IMR-90 (cell line): ENCODE measurements at regions not wholly inside any gene's neighbourhood (a gene's known extent, or its start where the extent isn't known, plus 50 kb on each side); places are given as distances from the start of the nearest gene placed in this dataset.
A peak's percentile ranks its signal among the peaks of the same experiment; 100 is the strongest.

Experiments used
- ATAC-seq: fragments of 200-7000 bp; cut with Tn5 transposase; 2 replicates; pipeline ENCODE4 v1.9.1; 2020; ENCODE audit warnings: low read depth, mild to moderate bottlenecking, moderate library complexity
- BruUV-seq: library from RNA; stranded (reverse); fragments of 400-500 nt; replicated peaks from 2 replicates; lab custom pipeline; 2021; lab: Mats Ljungman, UMichigan
- CTCF ChIA-PET: fragments of 300-600 bp; formaldehyde crosslinking; extraction: SDS; loops from one replicate; lab custom pipeline; 2021; ENCODE audit warnings: antibody characterized with exemption; lab: Yijun Ruan, JAX
- POLR2A ChIA-PET: fragments of 300-600 bp; sonication (Branson Sonifier 250); formaldehyde crosslinking; loops from one replicate; lab custom pipeline; 2022; ENCODE audit warnings: antibody characterized with exemption; ENCODE audit not compliant: unreplicated experiment; lab: Charles Lee
- DNase-seq: peaks from one replicate; pipeline ENCODE4 v3.0.0; 2013
- H2AFZ ChIP-seq: replicated peaks from 2 replicates; pipeline ENCODE3; 2013; ENCODE audit warnings: low read length, mild to moderate bottlenecking; ENCODE audit not compliant: poor library complexity
- H2AK5ac ChIP-seq: 2 replicates; pipeline ENCODE4 v1.6.1; 2013; ENCODE audit warnings: low read depth, low read length, inconsistent platforms
- H2AK9ac ChIP-seq: replicated peaks from 2 replicates; pipeline ENCODE3; 2013; ENCODE audit warnings: mild to moderate bottlenecking, low read depth, low read length, moderate library complexity; ENCODE audit not compliant: poor library complexity
- H2BK120ac ChIP-seq: 2 replicates; pipeline ENCODE4 v1.6.1; 2013; ENCODE audit warnings: low read depth, low read length, inconsistent platforms
- H2BK15ac ChIP-seq: 3 replicates; pipeline ENCODE4 v1.6.1; 2013; ENCODE audit warnings: low read depth, low read length, inconsistent platforms
- H2BK20ac ChIP-seq: 2 replicates; pipeline ENCODE4 v1.6.1; 2013; ENCODE audit warnings: low read depth, mild to moderate bottlenecking, inconsistent platforms, low read length, moderate library complexity
- H2BK5ac ChIP-seq: 2 replicates; pipeline ENCODE4 v1.6.1; 2013; ENCODE audit warnings: mild to moderate bottlenecking, low read depth, low read length, inconsistent platforms; ENCODE audit not compliant: poor library complexity, severe bottlenecking
- H3K14ac ChIP-seq: replicated peaks from 2 replicates; pipeline ENCODE4 v1.6.1; 2013; ENCODE audit warnings: low read depth, low read length, inconsistent platforms
- H3K18ac ChIP-seq: 2 replicates; pipeline ENCODE4 v1.6.1; 2013; ENCODE audit warnings: low read depth, low read length, control low read depth
- H3K23ac ChIP-seq: 2 replicates; pipeline ENCODE4 v1.6.1; 2013; ENCODE audit warnings: low read depth, low read length, inconsistent platforms
- H3K27ac ChIP-seq: 2 replicates; pipeline ENCODE4 v1.5.1; 2013; ENCODE audit warnings: mild to moderate bottlenecking, control low read depth, low read length; ENCODE audit not compliant: insufficient read depth
- H3K27me3 ChIP-seq: 2 replicates; pipeline ENCODE4 v1.6.1; 2013; ENCODE audit warnings: low read length; ENCODE audit not compliant: control insufficient read depth, insufficient read depth
- H3K36me3 ChIP-seq: 2 replicates; pipeline ENCODE4 v1.6.1; 2013; ENCODE audit warnings: low read length, mixed read lengths; ENCODE audit not compliant: control insufficient read depth, insufficient read depth
- H3K4ac ChIP-seq: 2 replicates; pipeline ENCODE4 v1.6.1; 2013; ENCODE audit warnings: low read depth, low read length, inconsistent platforms
- H3K4me1 ChIP-seq: 2 replicates; pipeline ENCODE4 v1.6.1; 2013; ENCODE audit warnings: low read length, mixed read lengths; ENCODE audit not compliant: control insufficient read depth, insufficient read depth
- H3K4me2 ChIP-seq: 2 replicates; pipeline ENCODE4 v1.6.1; 2013; ENCODE audit warnings: low read depth, mild to moderate bottlenecking, control low read depth, low read length, moderate library complexity
- H3K4me3 ChIP-seq: 2 replicates; pipeline ENCODE4 v1.5.1; 2013; ENCODE audit warnings: low read depth, mild to moderate bottlenecking, control low read depth, low read length, moderate library complexity; ENCODE audit not compliant: insufficient read depth
- H3K56ac ChIP-seq: 2 replicates; pipeline ENCODE4 v1.6.1; 2013; ENCODE audit warnings: low read length, inconsistent platforms; ENCODE audit not compliant: insufficient read depth; ENCODE audit errors: extremely low read depth
- H3K79me1 ChIP-seq, 2 experiments: 2 replicates each; pipeline ENCODE4 v1.6.1; 2013; ENCODE audit warnings: low read length in 2 of 2, inconsistent platforms in 1 of 2, low read depth in 1 of 2
- H3K9ac ChIP-seq: 2 replicates; pipeline ENCODE4 v1.6.1; 2013; ENCODE audit warnings: low read depth, low read length, control low read depth
- H3K9me1 ChIP-seq: 2 replicates; pipeline ENCODE4 v1.6.1; 2013; ENCODE audit warnings: low read length, inconsistent platforms; ENCODE audit not compliant: insufficient read depth
- H3K9me3 ChIP-seq: 2 replicates; pipeline ENCODE4 v1.6.1; 2013; ENCODE audit warnings: low read length; ENCODE audit not compliant: control insufficient read depth, insufficient read depth
- H4K20me1 ChIP-seq: 2 replicates; pipeline ENCODE4 v1.6.1; 2013; ENCODE audit warnings: low read length, inconsistent platforms; ENCODE audit not compliant: insufficient read depth
- H4K5ac ChIP-seq: 2 replicates; pipeline ENCODE4 v1.6.1; 2013; ENCODE audit warnings: mild to moderate bottlenecking, low read depth, low read length, control low read depth
- H4K8ac ChIP-seq, 2 experiments: 2 replicates each; pipeline ENCODE4 v1.6.1; 2013; ENCODE audit warnings: low read depth in 2 of 2, low read length in 2 of 2, control low read depth in 1 of 2, inconsistent platforms in 1 of 2
- H4K91ac ChIP-seq: 2 replicates; pipeline ENCODE4 v1.6.1; 2013; ENCODE audit warnings: low read depth, low read length, inconsistent platforms; ENCODE audit not compliant: insufficient read depth
- FOS ChIP-seq: fragments of 150-350 bp; IDR thresholded peaks from 2 replicates; pipeline ENCODE4 v1.6.1; 2016; ENCODE audit warnings: low read depth, low read length
- MXI1 ChIP-seq: IDR thresholded peaks from 2 replicates; pipeline ENCODE4 v1.6.1; 2012; ENCODE audit warnings: low read depth, mild to moderate bottlenecking, low read length, moderate library complexity, borderline replicate concordance
- RAD21 ChIP-seq: IDR thresholded peaks from 2 replicates; pipeline ENCODE4 v1.6.1; 2012; ENCODE audit warnings: low read length, improper control_type of control experiment
- WGBS, 2 experiments: methylation state at CpG; one replicate each; pipeline versions ENCODE4 v1.1.5 to v1.1.7; 2013; ENCODE audit warnings: missing lambda C conversion rate in 2 of 2; ENCODE audit not compliant: insufficient read length in 1 of 2; ENCODE audit errors: extremely low coverage in 2 of 2; 5-methylcytosine and 5-hydroxymethylcytosine counted together
- dilution Hi-C: fragments of 300-500 bp; cut with HindIII; formaldehyde crosslinking; loops from one replicate; pipeline ENCODE4 v1.14.3; 2018; ENCODE audit warnings: low sequenced_read_pairs; ENCODE audit not compliant: unreplicated experiment
- in situ Hi-C: fragments of 300-500 bp; cut with MboI; formaldehyde crosslinking; loops from 3 replicates; pipeline ENCODE4 v1.14.3; 2019; ENCODE audit warnings: low sequenced_read_pairs, inconsistent platforms, mixed read lengths
- intact Hi-C: fragments of 100-400 bp; cut with micrococcal nuclease; formaldehyde crosslinking; loops from 2 replicates; pipeline ENCODE4 v1.10.0; 2022

GRCh38 chr3:110568246-110568645 is 503.4 kb upstream of the NECTIN3 start:
- TF ChIP-seq RAD21 = peak; percentile 4; the same call in 1 of the 2 replicates
- peak; percentile 65; the same call in 1 of the 2 replicates for TF ChIP-seq FOS
- no peak for TF ChIP-seq MXI1
- in situ Hi-C loops = no loop called here
- no peaks in the 10 kb centered on the region for H3K9me3 ChIP-seq
- peak; percentile 81 for ATAC-seq
- peak; percentile 94 for DNase-seq
- H3K36me3 ChIP-seq = no peaks in the 10 kb centered on the region
- H2BK5ac ChIP-seq = peak overlapping the region; percentile 90
- no peaks in the 10 kb centered on the region for H4K20me1 ChIP-seq
- H3K27me3 ChIP-seq = no peaks in the 10 kb centered on the region
- no peaks in the 10 kb centered on the region for H3K79me1 ChIP-seq
- peak overlapping the region; percentile 23; the same call in 1 of the 2 replicates for H3K4me2 ChIP-seq
- dilution Hi-C loops = no loop called here
- peak overlapping the region; percentile 46; the same call in 1 of the 2 replicates for H3K27ac ChIP-seq
- no peaks in the 10 kb centered on the region for H3K9me1 ChIP-seq
- peak overlapping the region; percentile 51; the same call in 1 of the 2 replicates for H3K9ac ChIP-seq
- WGBS, 2 experiments = no CpG with 5 or more reads among the region's 2 CpGs
- peak overlapping the region; percentile 78; the same call in 1 of the 2 replicates for H3K18ac ChIP-seq
- H2AK9ac ChIP-seq = no peak overlapping the region
- no peak overlapping the region; the same call in 1 of the 3 replicates for H2BK15ac ChIP-seq
- H2BK120ac ChIP-seq = peak overlapping the region; percentile 92
- peak overlapping the region; percentile 80 for H4K91ac ChIP-seq
- no peak overlapping the region for H3K4me3 ChIP-seq
- H4K5ac ChIP-seq = peak overlapping the region; percentile 16; the same call in 1 of the 2 replicates
- ChIA-PET POLR2A (no interaction called here), CTCF (interaction anchor here (0.6 kb wide), 1 partner anchor 163 kb away, joined by 3 read pairs; no protein-coding TSS in a partner anchor)
- no peak overlapping the region for H2AK5ac ChIP-seq
- H3K4me1 ChIP-seq = peaks cover 6% of the 10 kb centered on the region; the same call in 1 of the 2 replicates
- peak overlapping the region; percentile 70; the same call in 1 of the 2 replicates for H3K56ac ChIP-seq
- peak overlapping the region; percentile 78 for H3K4ac ChIP-seq
- intact Hi-C loops = loop anchor here (5.0 kb wide), 1 partner anchor 36 kb away; no protein-coding TSS in a partner anchor
- H4K8ac ChIP-seq = peak overlapping the region; percentile 8 to 46; a peak in 2 of 4 replicates
- no peak overlapping the region for H2AFZ ChIP-seq
- H2BK20ac ChIP-seq = peak overlapping the region; percentile 67
- H3K14ac ChIP-seq = no peak overlapping the region
- H3K23ac ChIP-seq = peak overlapping the region; percentile 86
- BruUV-seq = no TSS peak
